ENCODE measurements at regions not wholly inside any gene's neighbourhood (a gene's known extent, or its start where the extent isn't known, plus 50 kb on each side); places are given as distances from the start of the nearest gene placed in this dataset.

GRCh38 chr12:24360461-24360860 is 411.0 kb upstream of the SOX5 start:
- H2BK5ac ChIP-seq (ENCODE audit: low read depth, low read length, poor library complexity, severe bottlenecking): peak overlapping the region; percentile 41
- H3K4me2 ChIP-seq (ENCODE audit: low read depth, low read length): no peak overlapping the region; the same call in 1 of the 2 replicates
- no peaks in the 10 kb centered on the region for H3K36me3 ChIP-seq (ENCODE audit: control insufficient read depth, insufficient read depth, low read length)
- DNase-seq: no peak
- no peak overlapping the region for H2BK120ac ChIP-seq (ENCODE audit: low read depth, low read length)
- H3K23ac ChIP-seq (ENCODE audit: low read depth, low read length): no peak overlapping the region
- H4K20me1 ChIP-seq (ENCODE audit: insufficient read depth, low read length): no peaks in the 10 kb centered on the region
- H2BK20ac ChIP-seq (ENCODE audit: low read depth, low read length): no peak overlapping the region
- no peak overlapping the region for H4K91ac ChIP-seq (ENCODE audit: insufficient read depth, low read depth, low read length)
- dilution Hi-C loops (cut with HindIII; ENCODE audit: low sequenced_read_pairs, unreplicated experiment): no loop called here
- no peak overlapping the region; the same call in 1 of the 2 replicates for H3K4ac ChIP-seq (ENCODE audit: low read depth, low read length)
- WGBS, 2 experiments (ENCODE audit: extremely low coverage in 2 of 2, insufficient read length in 1 of 2): no CpG with 5 or more reads among the region's 4 CpGs
- H3K27ac ChIP-seq (ENCODE audit: insufficient read depth, low read length): no peak overlapping the region
- TF ChIP-seq MAZ (IDR thresholded peaks at IDR 0.05; ENCODE audit: borderline replicate concordance, low read depth, low read length): no peak
- intact Hi-C loops (cut with micrococcal nuclease): loop anchor here (5.0 kb wide), 3 partner anchors 202 to 417 kb away; no protein-coding TSS in a partner anchor
- H4K5ac ChIP-seq (ENCODE audit: low read depth, low read length): no peak overlapping the region
- H3K4me1 ChIP-seq (ENCODE audit: control insufficient read depth, insufficient read depth, low read length): peaks cover 6% of the 10 kb centered on the region
- peaks cover 5% of the 10 kb centered on the region for H3K9me1 ChIP-seq (ENCODE audit: insufficient read depth, low read length)
- peaks cover 0 to 6% of the 10 kb centered on the region in 2 experiments; a peak in 1 of 4 replicates for H3K79me1 ChIP-seq (ENCODE audit: low read depth in 1 of 2, low read length in 2 of 2)
- no peaks in the 10 kb centered on the region for H3K9me3 ChIP-seq (ENCODE audit: control insufficient read depth, insufficient read depth, low read length)
- no peaks in the 10 kb centered on the region for H3K27me3 ChIP-seq (ENCODE audit: control insufficient read depth, insufficient read depth, low read length)
- H3K4me3 ChIP-seq (ENCODE audit: insufficient read depth, low read depth, low read length): no peak overlapping the region
- no peak overlapping the region for H2AK9ac ChIP-seq (replicated peaks; ENCODE audit: low read depth, low read length, poor library complexity)
- ChIA-PET POLR2A (ENCODE audit: unreplicated experiment) (no interaction called here), CTCF (interaction anchor here (0.6 to 0.8 kb wide), 3 partner anchors 62 to 235 kb away, joined by 3 read pairs; no protein-coding TSS in a partner anchor)
- no peak overlapping the region for H3K56ac ChIP-seq (ENCODE audit: extremely low read depth, insufficient read depth, low read length)
- no peak overlapping the region for H3K9ac ChIP-seq (ENCODE audit: low read depth, low read length)
- no TSS peak for BruUV-seq (replicated peaks)
- no peak overlapping the region for H2BK15ac ChIP-seq (ENCODE audit: low read depth, low read length)
- no peak overlapping the region for H3K14ac ChIP-seq (replicated peaks; ENCODE audit: low read depth, low read length)
- peak overlapping the region; percentile 35; the same call in 1 of the 2 replicates for H3K18ac ChIP-seq (ENCODE audit: low read depth, low read length)
- no peak overlapping the region for H2AK5ac ChIP-seq (ENCODE audit: low read depth, low read length)
- H4K8ac ChIP-seq (ENCODE audit: low read depth in 2 of 2, low read length in 2 of 2): no peak overlapping the region
- in situ Hi-C loops (cut with MboI; ENCODE audit: low sequenced_read_pairs): no loop called here
- ATAC-seq (ENCODE audit: low read depth): peak; percentile 24; the same call in 1 of the 2 replicates
- no peak overlapping the region for H2AFZ ChIP-seq (replicated peaks; ENCODE audit: low read length, poor library complexity)

Data from IMR-90 (cell line).